ENCODE measurements at regions not wholly inside any gene's neighbourhood (a gene's known extent, or its start where the extent isn't known, plus 50 kb on each side); places are given as distances from the start of the nearest gene placed in this dataset.

GRCh38 chr11:45534132-45534531 is 131.3 kb downstream of the CHST1 start:
- no peaks in the 10 kb centered on the region for H3K4me1 ChIP-seq (ENCODE audit: insufficient read depth, low read length, poor library complexity, severe bottlenecking)
- H3K9me2 ChIP-seq (ENCODE audit: insufficient read depth, low read length): no peaks in the 10 kb centered on the region
- ChIA-PET CTCF (ENCODE audit: unreplicated experiment) (no interaction called here), POLR2A (no interaction called here)
- TF ChIP-seq CTCF (conservative IDR thresholded peaks at IDR 0.05; ENCODE audit: low read length): no peak
- TF ChIP-seq EZH2phosphoT487 (IDR thresholded peaks at IDR 0.05; ENCODE audit: borderline replicate concordance, low read depth, low read length): no peak
- no peak overlapping the region for H3K27ac ChIP-seq (ENCODE audit: low read depth, low read length, poor library complexity, severe bottlenecking)
- no peak overlapping the region for H3K4me3 ChIP-seq (ENCODE audit: low read depth, low read length, poor library complexity, severe bottlenecking)
- H3K36me3 ChIP-seq (ENCODE audit: insufficient read depth, low read length): no peaks in the 10 kb centered on the region
- DNase-seq (ENCODE audit: low spot score): no peak
- no peak overlapping the region for H2AFZ ChIP-seq (ENCODE audit: low read length)
- no TSS peak for BruUV-seq (replicated peaks)
- no peaks in the 10 kb centered on the region for H4K20me1 ChIP-seq (ENCODE audit: insufficient read depth, low read length)
- H3K9me3 ChIP-seq (ENCODE audit: low read length): no peaks in the 10 kb centered on the region
- intact Hi-C loops (cut with micrococcal nuclease; ENCODE audit: unreplicated experiment): no loop called here
- H3K79me2 ChIP-seq (ENCODE audit: insufficient read depth, low read depth, low read length): no peaks in the 10 kb centered on the region
- no peak overlapping the region for H3K4me2 ChIP-seq (ENCODE audit: low read length)

- Histone ChIP-seq H3K4me2 (ENCODE audit: low read length) (no peak overlapping the region), H3K9me3 (ENCODE audit: low read length) (no peaks in the 10 kb centered on the region), H3K36me3 (ENCODE audit: insufficient read depth, low read length) (no peaks in the 10 kb centered on the region), H3K4me1 (ENCODE audit: insufficient read depth, low read length, poor library complexity, severe bottlenecking) (no peaks in the 10 kb centered on the region), H3K9me2 (ENCODE audit: insufficient read depth, low read length) (no peaks in the 10 kb centered on the region), H4K20me1 (ENCODE audit: insufficient read depth, low read length) (no peaks in the 10 kb centered on the region), H3K79me2 (ENCODE audit: insufficient read depth, low read depth, low read length) (no peaks in the 10 kb centered on the region), H3K4me3 (ENCODE audit: low read depth, low read length, poor library complexity, severe bottlenecking) (no peak overlapping the region), H2AFZ (ENCODE audit: low read length) (no peak overlapping the region), H3K27ac (ENCODE audit: low read depth, low read length, poor library complexity, severe bottlenecking) (no peak overlapping the region)
- CTCF ChIA-PET (ENCODE audit: unreplicated experiment): no interaction called here
- DNase-seq (ENCODE audit: low spot score): no peak
- TF ChIP-seq EZH2phosphoT487 (IDR thresholded peaks at IDR 0.05; ENCODE audit: borderline replicate concordance, low read depth, low read length): no peak
- no peak for TF ChIP-seq CTCF (conservative IDR thresholded peaks at IDR 0.05; ENCODE audit: low read length)
- POLR2A ChIA-PET: no interaction called here
- BruUV-seq (replicated peaks): no TSS peak
- intact Hi-C loops (cut with micrococcal nuclease; ENCODE audit: unreplicated experiment): no loop called here
These were observed 132.9 kb downstream of the CHST1 start for GRCh38 chr11:45532546-45532945.

- DNase-seq (ENCODE audit: low spot score): no peak
- Histone ChIP-seq H3K9me3 (ENCODE audit: low read length) (no peaks in the 10 kb centered on the region), H4K20me1 (ENCODE audit: insufficient read depth, low read length) (no peaks in the 10 kb centered on the region), H3K4me1 (ENCODE audit: insufficient read depth, low read length, poor library complexity, severe bottlenecking) (no peaks in the 10 kb centered on the region), H2AFZ (ENCODE audit: low read length) (no peak overlapping the region), H3K9me2 (ENCODE audit: insufficient read depth, low read length) (no peaks in the 10 kb centered on the region), H3K79me2 (ENCODE audit: insufficient read depth, low read depth, low read length) (no peaks in the 10 kb centered on the region), H3K27ac (ENCODE audit: low read depth, low read length, poor library complexity, severe bottlenecking) (no peak overlapping the region), H3K36me3 (ENCODE audit: insufficient read depth, low read length) (no peaks in the 10 kb centered on the region), H3K4me2 (ENCODE audit: low read length) (no peak overlapping the region), H3K4me3 (ENCODE audit: low read depth, low read length, poor library complexity, severe bottlenecking) (no peak overlapping the region)
- intact Hi-C loops (cut with micrococcal nuclease; ENCODE audit: unreplicated experiment): no loop called here
- BruUV-seq (replicated peaks): no TSS peak
- ChIA-PET POLR2A (no interaction called here), CTCF (ENCODE audit: unreplicated experiment) (no interaction called here)
- TF ChIP-seq EZH2phosphoT487 (IDR thresholded peaks at IDR 0.05; ENCODE audit: borderline replicate concordance, low read depth, low read length): no peak
- TF ChIP-seq CTCF (conservative IDR thresholded peaks at IDR 0.05; ENCODE audit: low read length): no peak
These were observed 134.6 kb downstream of the CHST1 start for GRCh38 chr11:45530776-45531175.
